Esophagus squamous epithelium (tissue), 4 donors: ENCODE measurements at regions not wholly inside any gene's neighbourhood (a gene's known extent, or its start where the extent isn't known, plus 50 kb on each side); places are given as distances from the start of the nearest gene placed in this dataset.

Experiments used
- POLR2A ChIP-seq, 4 donors: fragments of 450-650 bp; IDR thresholded peaks; one replicate each; pipeline ENCODE4 v1.6.1; 2017; ENCODE audit warnings: antibody characterized with exemption in 4 of 4, mild to moderate bottlenecking in 4 of 4, moderate library complexity in 3 of 4
- TF ChIP-seq, protein P1 (sequence below), 6 experiments: fragments of 450-650 bp in 4 of 6; fragments of 200-600 bp in 2 of 6; sonication (generic) in 2 of 6; IDR thresholded peaks; one replicate each; pipeline ENCODE4 v1.5.1; 2016 to 2019; ENCODE audit warnings: antibody characterized with exemption in 6 of 6, mild to moderate bottlenecking in 4 of 6, moderate library complexity in 4 of 6

DNA sequence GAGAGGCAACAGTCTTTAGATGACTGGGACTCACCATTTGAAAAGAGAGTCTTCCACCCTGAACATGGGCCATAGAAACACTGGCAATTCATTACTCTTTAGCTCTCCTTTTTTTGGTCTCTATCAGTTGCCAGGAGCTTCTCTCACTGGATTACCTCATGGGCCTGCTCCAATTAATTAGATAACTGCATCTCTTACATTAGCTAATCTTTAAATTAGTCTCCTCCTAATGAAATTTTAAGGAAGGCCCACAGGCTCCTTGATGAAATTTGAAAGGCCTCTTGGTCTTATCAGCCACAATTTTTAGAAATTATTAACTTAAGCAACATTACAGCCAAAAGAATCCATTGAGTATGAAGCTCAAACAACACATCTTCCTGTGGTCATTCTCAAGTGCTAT is 184.4 kb downstream of the UNC5CL start:
- TF ChIP-seq, protein P1, sequence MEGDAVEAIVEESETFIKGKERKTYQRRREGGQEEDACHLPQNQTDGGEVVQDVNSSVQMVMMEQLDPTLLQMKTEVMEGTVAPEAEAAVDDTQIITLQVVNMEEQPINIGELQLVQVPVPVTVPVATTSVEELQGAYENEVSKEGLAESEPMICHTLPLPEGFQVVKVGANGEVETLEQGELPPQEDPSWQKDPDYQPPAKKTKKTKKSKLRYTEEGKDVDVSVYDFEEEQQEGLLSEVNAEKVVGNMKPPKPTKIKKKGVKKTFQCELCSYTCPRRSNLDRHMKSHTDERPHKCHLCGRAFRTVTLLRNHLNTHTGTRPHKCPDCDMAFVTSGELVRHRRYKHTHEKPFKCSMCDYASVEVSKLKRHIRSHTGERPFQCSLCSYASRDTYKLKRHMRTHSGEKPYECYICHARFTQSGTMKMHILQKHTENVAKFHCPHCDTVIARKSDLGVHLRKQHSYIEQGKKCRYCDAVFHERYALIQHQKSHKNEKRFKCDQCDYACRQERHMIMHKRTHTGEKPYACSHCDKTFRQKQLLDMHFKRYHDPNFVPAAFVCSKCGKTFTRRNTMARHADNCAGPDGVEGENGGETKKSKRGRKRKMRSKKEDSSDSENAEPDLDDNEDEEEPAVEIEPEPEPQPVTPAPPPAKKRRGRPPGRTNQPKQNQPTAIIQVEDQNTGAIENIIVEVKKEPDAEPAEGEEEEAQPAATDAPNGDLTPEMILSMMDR (IDR thresholded peaks at IDR 0.05) = no peak
- no peak for TF ChIP-seq POLR2A (IDR thresholded peaks at IDR 0.05)
